DND-41 (cell line): ENCODE measurements at regions not wholly inside any gene's neighbourhood (a gene's known extent, or its start where the extent isn't known, plus 50 kb on each side); places are given as distances from the start of the nearest gene placed in this dataset.

ENCODE experiments used
- EZH2 ChIP-seq: IDR thresholded peaks from 3 replicates; pipeline ENCODE4 v1.6.1; 2012; ENCODE audit warnings: borderline replicate concordance, low read depth, mild to moderate bottlenecking, moderate library complexity, low read length, inconsistent platforms; ENCODE audit not compliant: severe bottlenecking
- TF ChIP-seq, protein P1 (sequence below): IDR thresholded peaks from 2 replicates; pipeline ENCODE4 v1.5.1; 2012; ENCODE audit warnings: borderline replicate concordance, low read length, moderate library complexity, mild to moderate bottlenecking; ENCODE audit not compliant: poor library complexity, severe bottlenecking; ENCODE audit errors: extremely low read depth

DNA sequence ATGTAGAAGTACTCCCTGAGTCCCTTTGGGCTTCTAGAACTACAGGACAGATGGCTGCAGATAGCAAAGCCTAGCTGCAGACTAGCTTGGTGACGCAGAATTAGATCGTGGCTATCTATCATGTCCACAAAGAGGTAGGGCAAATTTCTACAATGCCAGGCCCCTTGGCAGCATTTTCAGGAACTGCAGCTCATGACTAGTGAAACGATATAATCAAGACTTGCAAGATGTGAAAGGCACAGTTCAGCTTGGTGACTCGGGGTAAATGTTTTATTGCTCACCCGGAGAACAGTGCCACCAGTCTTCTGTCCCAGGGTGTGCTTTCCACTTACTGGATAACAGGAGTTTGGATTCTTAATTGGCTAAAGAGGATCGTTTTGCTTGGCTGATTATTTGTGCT is 108.7 kb upstream of the LY86 start:
- TF ChIP-seq, protein P1, sequence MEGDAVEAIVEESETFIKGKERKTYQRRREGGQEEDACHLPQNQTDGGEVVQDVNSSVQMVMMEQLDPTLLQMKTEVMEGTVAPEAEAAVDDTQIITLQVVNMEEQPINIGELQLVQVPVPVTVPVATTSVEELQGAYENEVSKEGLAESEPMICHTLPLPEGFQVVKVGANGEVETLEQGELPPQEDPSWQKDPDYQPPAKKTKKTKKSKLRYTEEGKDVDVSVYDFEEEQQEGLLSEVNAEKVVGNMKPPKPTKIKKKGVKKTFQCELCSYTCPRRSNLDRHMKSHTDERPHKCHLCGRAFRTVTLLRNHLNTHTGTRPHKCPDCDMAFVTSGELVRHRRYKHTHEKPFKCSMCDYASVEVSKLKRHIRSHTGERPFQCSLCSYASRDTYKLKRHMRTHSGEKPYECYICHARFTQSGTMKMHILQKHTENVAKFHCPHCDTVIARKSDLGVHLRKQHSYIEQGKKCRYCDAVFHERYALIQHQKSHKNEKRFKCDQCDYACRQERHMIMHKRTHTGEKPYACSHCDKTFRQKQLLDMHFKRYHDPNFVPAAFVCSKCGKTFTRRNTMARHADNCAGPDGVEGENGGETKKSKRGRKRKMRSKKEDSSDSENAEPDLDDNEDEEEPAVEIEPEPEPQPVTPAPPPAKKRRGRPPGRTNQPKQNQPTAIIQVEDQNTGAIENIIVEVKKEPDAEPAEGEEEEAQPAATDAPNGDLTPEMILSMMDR = no peak
- no peak for TF ChIP-seq EZH2
